Stimulated activated CD4-positive, alpha-beta T cell treated with anti-CD3 and anti-CD28 coated beads, Interleukin-1b, Interleukin-23, amount 100 ng/mL, for 48 hours (primary cell): ENCODE measurements at regions not wholly inside any gene's neighbourhood (a gene's known extent, or its start where the extent isn't known, plus 50 kb on each side); places are given as distances from the start of the nearest gene placed in this dataset.
A peak's percentile ranks its signal among the peaks of the same experiment; 100 is the strongest.
"Not testable (repeated sequence)": the region's sequence is repeated elsewhere in the genome, so short reads cannot be mapped to it uniquely, and the experiment has no call there.

Source experiments
- DNase-seq: peaks from one replicate; pipeline ENCODE4 v3.0.0-alpha.2; 2020

GRCh38 chr6:47407300-47408281 lies 70.0 kb upstream of the CD2AP start:
- no peak for DNase-seq

GRCh38 chr6:47413752-47414422 lies 63.7 kb upstream of the CD2AP start:
- peak; percentile 14 for DNase-seq

- no peak for DNase-seq
Measured at GRCh38 chr6:47414423-47415167, 63.0 kb upstream of the CD2AP start.

- DNase-seq: no peak
Measured at GRCh38 chr6:47416396-47417345, 60.9 kb upstream of the CD2AP start.

GRCh38 chr6:47419621-47420020 lies 58.0 kb upstream of the CD2AP start:
- no peak for DNase-seq

GRCh38 chr6:47420394-47421371 lies 56.9 kb upstream of the CD2AP start:
- no peak for DNase-seq

GRCh38 chr6:47423079-47423478 lies 54.5 kb upstream of the CD2AP start:
- DNase-seq: no peak

GRCh38 chr6:47424436-47424836 lies 53.2 kb upstream of the CD2AP start:
- no peak for DNase-seq

- not testable (repeated sequence) for DNase-seq
Measured at GRCh38 chr6:47425724-47426123, 51.9 kb upstream of the CD2AP start.

GRCh38 chr6:47426524-47427302 lies 50.9 kb upstream of the CD2AP start:
- DNase-seq: no peak

GRCh38 chr6:47427680-47428079 lies 49.9 kb upstream of the CD2AP start:
- no peak for DNase-seq
